Neural progenitor cell (in vitro differentiated cells): ENCODE measurements at regions not wholly inside any gene's neighbourhood (a gene's known extent, or its start where the extent isn't known, plus 50 kb on each side); places are given as distances from the start of the nearest gene placed in this dataset.

Experiments
- EZH2 ChIP-seq: fragments of 200-600 bp; sonication (generic); IDR thresholded peaks from 2 replicates; pipeline ENCODE4 v1.6.1; 2017; ENCODE audit warnings: antibody characterized with exemption, mild to moderate bottlenecking, moderate library complexity
- EZH2phosphoT487 ChIP-seq: fragments of 200-600 bp; sonication (generic); IDR thresholded peaks from 2 replicates; pipeline ENCODE4 v1.6.1; 2017; ENCODE audit warnings: antibody characterized with exemption
- TF ChIP-seq, protein P1 (sequence below): fragments of 200-600 bp; sonication (generic); IDR thresholded peaks from 2 replicates; pipeline ENCODE4 v1.5.1; 2017; ENCODE audit warnings: antibody characterized with exemption, mild to moderate bottlenecking

DNA sequence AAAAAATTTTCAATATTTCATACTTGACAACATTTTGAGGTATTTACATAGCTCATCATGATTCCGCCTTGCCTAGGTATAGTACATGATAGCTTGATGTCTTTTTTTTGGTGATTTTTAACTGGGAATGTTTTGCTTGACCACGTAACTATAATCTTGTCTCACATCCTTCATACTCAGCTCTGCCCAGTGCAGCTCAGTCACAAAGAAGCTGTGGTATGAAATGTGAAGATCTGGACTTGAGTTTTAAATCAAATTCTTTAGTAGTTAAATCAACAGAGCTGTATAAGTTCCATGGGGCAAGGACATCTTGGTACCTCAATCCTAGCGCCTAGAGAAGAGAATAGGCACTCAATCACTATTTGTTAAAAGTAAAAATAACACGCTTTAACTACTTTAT is 276.3 kb upstream of the DKK2 start:
- TF ChIP-seq, protein P1, sequence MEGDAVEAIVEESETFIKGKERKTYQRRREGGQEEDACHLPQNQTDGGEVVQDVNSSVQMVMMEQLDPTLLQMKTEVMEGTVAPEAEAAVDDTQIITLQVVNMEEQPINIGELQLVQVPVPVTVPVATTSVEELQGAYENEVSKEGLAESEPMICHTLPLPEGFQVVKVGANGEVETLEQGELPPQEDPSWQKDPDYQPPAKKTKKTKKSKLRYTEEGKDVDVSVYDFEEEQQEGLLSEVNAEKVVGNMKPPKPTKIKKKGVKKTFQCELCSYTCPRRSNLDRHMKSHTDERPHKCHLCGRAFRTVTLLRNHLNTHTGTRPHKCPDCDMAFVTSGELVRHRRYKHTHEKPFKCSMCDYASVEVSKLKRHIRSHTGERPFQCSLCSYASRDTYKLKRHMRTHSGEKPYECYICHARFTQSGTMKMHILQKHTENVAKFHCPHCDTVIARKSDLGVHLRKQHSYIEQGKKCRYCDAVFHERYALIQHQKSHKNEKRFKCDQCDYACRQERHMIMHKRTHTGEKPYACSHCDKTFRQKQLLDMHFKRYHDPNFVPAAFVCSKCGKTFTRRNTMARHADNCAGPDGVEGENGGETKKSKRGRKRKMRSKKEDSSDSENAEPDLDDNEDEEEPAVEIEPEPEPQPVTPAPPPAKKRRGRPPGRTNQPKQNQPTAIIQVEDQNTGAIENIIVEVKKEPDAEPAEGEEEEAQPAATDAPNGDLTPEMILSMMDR: no peak
- TF ChIP-seq EZH2phosphoT487 (no peak), EZH2 (no peak)
